Loucy (cell line): ENCODE measurements at regions not wholly inside any gene's neighbourhood (a gene's known extent, or its start where the extent isn't known, plus 50 kb on each side); places are given as distances from the start of the nearest gene placed in this dataset.

Experiments
- H2AFZ ChIP-seq: fragments of 200-600 bp; sonication (generic); 2 replicates; pipeline ENCODE4 v1.6.0; 2016; ENCODE audit warnings: antibody characterized with exemption, mild to moderate bottlenecking, low read length, moderate library complexity
- H3F3A ChIP-seq: fragments of 200-600 bp; 2 replicates; pipeline ENCODE4 v1.6.0; 2016; ENCODE audit warnings: antibody characterized with exemption, low read depth, mild to moderate bottlenecking
- H3K27me3 ChIP-seq: fragments of 200-600 bp; sonication (generic); 2 replicates; pipeline ENCODE4 v1.6.1; 2014; ENCODE audit warnings: low read length, mild to moderate bottlenecking; ENCODE audit not compliant: insufficient read depth, poor library complexity, severe bottlenecking
- H3K36me3 ChIP-seq: fragments of 200-600 bp; sonication (generic); 2 replicates; pipeline ENCODE4 v1.6.1; 2016; ENCODE audit warnings: low read length; ENCODE audit not compliant: insufficient read depth
- H3K4me1 ChIP-seq: fragments of 200-600 bp; sonication (generic); 2 replicates; pipeline ENCODE4 v1.5.1; 2014; ENCODE audit warnings: low read length, mild to moderate bottlenecking; ENCODE audit not compliant: insufficient read depth, poor library complexity, severe bottlenecking
- H3K4me2 ChIP-seq: fragments of 200-600 bp; sonication (generic); 2 replicates; pipeline ENCODE4 v1.6.0; 2014; ENCODE audit warnings: antibody characterized with exemption, low read length, low read depth, mild to moderate bottlenecking; ENCODE audit not compliant: poor library complexity, severe bottlenecking
- H3K4me3 ChIP-seq: fragments of 200-600 bp; sonication (generic); 2 replicates; pipeline ENCODE4 v1.5.1; 2014; ENCODE audit warnings: low read length, mild to moderate bottlenecking, mixed read lengths; ENCODE audit not compliant: poor library complexity, severe bottlenecking
- H3K79me2 ChIP-seq: fragments of 200-600 bp; sonication (generic); 2 replicates; pipeline ENCODE4 v1.6.1; 2014; ENCODE audit warnings: low read length; ENCODE audit not compliant: insufficient read depth
- H3K9ac ChIP-seq: fragments of 200-600 bp; sonication (generic); 2 replicates; pipeline ENCODE4 v1.6.0; 2014; ENCODE audit warnings: mild to moderate bottlenecking, low read depth, low read length, moderate library complexity; ENCODE audit not compliant: poor library complexity, severe bottlenecking
- H3K9me2 ChIP-seq: fragments of 200-600 bp; sonication (generic); replicated peaks from 2 replicates; pipeline ENCODE4 v1.6.1; 2016; ENCODE audit warnings: low read depth, low read length, mixed read lengths
- H3K9me3 ChIP-seq: fragments of 200-600 bp; sonication (generic); 2 replicates; pipeline ENCODE4 v1.6.1; 2014; ENCODE audit warnings: mild to moderate bottlenecking, antibody characterized with exemption, low read length, low read depth; ENCODE audit not compliant: insufficient read depth
- H4K20me1 ChIP-seq: fragments of 200-600 bp; sonication (generic); 2 replicates; pipeline ENCODE4 v1.6.0; 2014; ENCODE audit warnings: antibody characterized with exemption, low read length, mild to moderate bottlenecking; ENCODE audit not compliant: insufficient read depth, poor library complexity, severe bottlenecking
- EZH2phosphoT487 ChIP-seq: fragments of 200-600 bp; IDR thresholded peaks from 2 replicates; pipeline ENCODE4 v1.6.1; 2018; ENCODE audit warnings: antibody characterized with exemption, mild to moderate bottlenecking, moderate library complexity, borderline replicate concordance
- TF ChIP-seq, protein P1 (sequence below): fragments of 200-600 bp; sonication (generic); conservative IDR thresholded peaks from 2 replicates; pipeline ENCODE4 v1.5.1; 2014; ENCODE audit warnings: mild to moderate bottlenecking, antibody characterized with exemption, low read length

DNA sequence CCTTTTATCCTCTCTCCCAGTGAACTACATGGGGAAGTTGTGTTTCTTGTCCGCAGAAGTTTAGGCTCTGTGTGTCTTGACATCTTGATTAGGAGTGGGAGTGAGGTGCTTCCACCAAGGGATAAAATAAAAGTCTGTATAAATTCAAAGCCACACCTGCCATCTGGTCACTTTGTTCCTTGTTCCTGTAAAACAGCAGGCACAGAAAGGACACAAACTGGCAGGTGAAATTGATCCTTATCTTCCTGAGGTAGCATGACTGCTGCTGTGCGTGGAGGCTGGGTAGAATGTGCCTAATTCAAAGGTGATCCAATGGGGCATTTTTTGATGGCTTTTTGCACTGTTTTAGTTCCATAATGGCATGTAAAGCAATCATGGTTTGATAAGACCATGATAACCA lies 104.3 kb upstream of the KITLG start:
- no peaks in the 10 kb centered on the region for H3K79me2 ChIP-seq
- H3K27me3 ChIP-seq, result no peaks in the 10 kb centered on the region
- no peak overlapping the region for H3K4me2 ChIP-seq
- no peaks in the 10 kb centered on the region for H3K9me2 ChIP-seq
- H3K9ac ChIP-seq, result no peak overlapping the region
- no peaks in the 10 kb centered on the region for H3F3A ChIP-seq
- H4K20me1 ChIP-seq, result no peaks in the 10 kb centered on the region
- no peaks in the 10 kb centered on the region for H3K36me3 ChIP-seq
- TF ChIP-seq, protein P1, sequence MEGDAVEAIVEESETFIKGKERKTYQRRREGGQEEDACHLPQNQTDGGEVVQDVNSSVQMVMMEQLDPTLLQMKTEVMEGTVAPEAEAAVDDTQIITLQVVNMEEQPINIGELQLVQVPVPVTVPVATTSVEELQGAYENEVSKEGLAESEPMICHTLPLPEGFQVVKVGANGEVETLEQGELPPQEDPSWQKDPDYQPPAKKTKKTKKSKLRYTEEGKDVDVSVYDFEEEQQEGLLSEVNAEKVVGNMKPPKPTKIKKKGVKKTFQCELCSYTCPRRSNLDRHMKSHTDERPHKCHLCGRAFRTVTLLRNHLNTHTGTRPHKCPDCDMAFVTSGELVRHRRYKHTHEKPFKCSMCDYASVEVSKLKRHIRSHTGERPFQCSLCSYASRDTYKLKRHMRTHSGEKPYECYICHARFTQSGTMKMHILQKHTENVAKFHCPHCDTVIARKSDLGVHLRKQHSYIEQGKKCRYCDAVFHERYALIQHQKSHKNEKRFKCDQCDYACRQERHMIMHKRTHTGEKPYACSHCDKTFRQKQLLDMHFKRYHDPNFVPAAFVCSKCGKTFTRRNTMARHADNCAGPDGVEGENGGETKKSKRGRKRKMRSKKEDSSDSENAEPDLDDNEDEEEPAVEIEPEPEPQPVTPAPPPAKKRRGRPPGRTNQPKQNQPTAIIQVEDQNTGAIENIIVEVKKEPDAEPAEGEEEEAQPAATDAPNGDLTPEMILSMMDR, result no peak
- TF ChIP-seq EZH2phosphoT487, result no peak
- H3K9me3 ChIP-seq, result peaks cover 4% of the 10 kb centered on the region; the same call in 1 of the 2 replicates
- no peak overlapping the region for H3K4me3 ChIP-seq
- H3K4me1 ChIP-seq, result peaks cover 10% of the 10 kb centered on the region
- no peak overlapping the region for H2AFZ ChIP-seq

DNA sequence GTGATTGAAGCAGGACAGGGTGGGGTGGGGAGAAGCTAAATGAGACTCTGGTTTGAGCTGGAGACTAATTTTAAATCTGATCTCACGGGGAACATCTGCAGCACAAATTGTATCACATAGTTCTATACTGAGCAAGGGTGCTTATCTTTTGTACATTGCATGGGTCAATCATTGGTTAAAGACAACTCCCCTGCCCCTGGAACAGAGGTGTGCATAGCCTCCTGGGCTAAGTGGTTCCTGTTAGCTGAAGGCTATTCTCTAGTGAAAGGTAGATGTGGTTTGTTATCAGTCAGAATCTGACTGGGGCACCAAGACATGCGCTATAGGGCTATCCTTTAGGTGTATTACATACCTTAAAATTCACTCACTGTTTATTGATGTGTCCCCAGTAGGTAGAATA lies 103.9 kb upstream of the KITLG start:
- Histone ChIP-seq H3K27me3 (no peaks in the 10 kb centered on the region), H3K4me3 (no peak overlapping the region), H3K36me3 (no peaks in the 10 kb centered on the region), H3K9me3 (peaks cover 4% of the 10 kb centered on the region; the same call in 1 of the 2 replicates), H3K79me2 (no peaks in the 10 kb centered on the region), H2AFZ (no peak overlapping the region), H3K4me1 (peaks cover 10% of the 10 kb centered on the region), H3K9me2 (no peaks in the 10 kb centered on the region), H3F3A (no peaks in the 10 kb centered on the region), H4K20me1 (no peaks in the 10 kb centered on the region), H3K4me2 (no peak overlapping the region), H3K9ac (no peak overlapping the region)
- TF ChIP-seq, protein P1, result no peak
- TF ChIP-seq EZH2phosphoT487, result no peak

DNA sequence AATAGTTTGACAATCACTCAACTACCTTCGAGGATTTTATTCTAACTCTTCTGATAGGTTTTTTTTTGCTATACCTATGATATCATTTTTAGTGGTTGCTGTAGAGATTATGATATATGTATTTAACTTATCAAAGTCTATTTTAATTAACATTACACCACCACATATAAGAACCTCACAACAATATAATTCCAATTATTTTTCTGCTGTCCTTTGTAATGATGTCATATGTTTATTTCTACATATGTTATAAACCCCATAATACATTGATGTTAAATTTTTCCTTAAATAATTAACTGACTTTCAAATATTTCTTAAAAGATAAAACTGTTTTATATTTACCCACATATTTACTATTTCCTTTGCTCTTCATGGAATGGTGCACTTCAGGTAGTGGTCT lies 103.4 kb upstream of the KITLG start:
- no peaks in the 10 kb centered on the region for H3F3A ChIP-seq
- peaks cover 4% of the 10 kb centered on the region; the same call in 1 of the 2 replicates for H3K9me3 ChIP-seq
- no peak for TF ChIP-seq EZH2phosphoT487
- TF ChIP-seq, protein P1, result no peak

More for the DNA sequence above, 103.4 kb upstream of the KITLG start:
- Histone ChIP-seq H3K9me2 (no peaks in the 10 kb centered on the region), H3K4me2 (no peak overlapping the region), H3K4me1 (peaks cover 10% of the 10 kb centered on the region), H2AFZ (no peak overlapping the region), H3K9ac (no peak overlapping the region), H4K20me1 (no peaks in the 10 kb centered on the region), H3K27me3 (no peaks in the 10 kb centered on the region), H3K36me3 (no peaks in the 10 kb centered on the region), H3K79me2 (no peaks in the 10 kb centered on the region), H3K4me3 (no peak overlapping the region)
